CD4-positive, alpha-beta T cell (primary cell): ENCODE measurements at regions not wholly inside any gene's neighbourhood (a gene's known extent, or its start where the extent isn't known, plus 50 kb on each side); places are given as distances from the start of the nearest gene placed in this dataset.

Experiments
- ATAC-seq: fragments of 200-7000 bp; cut with Tn5 transposase; one replicate; pipeline ENCODE4 v1.10.0; 2022; ENCODE audit warnings: mild to moderate bottlenecking; ENCODE audit not compliant: poor library complexity
- CTCF ChIA-PET: fragments of 350-600 bp; sonication (Branson Sonifier 250); formaldehyde crosslinking; loops from one replicate; lab custom pipeline; 2021; ENCODE audit warnings: antibody characterized with exemption, inconsistent platforms; lab: Charles Lee
- POLR2A ChIA-PET: fragments of 350-600 bp; sonication (Branson Sonifier 250); formaldehyde crosslinking; loops from one replicate; lab custom pipeline; 2021; ENCODE audit warnings: antibody characterized with exemption, inconsistent platforms; lab: Charles Lee
- DNase-seq, 14 experiments: peaks; one replicate each; pipeline ENCODE4 v3.0.0-alpha.2; 2013 to 2020; ENCODE audit warnings: mixed read lengths in 2 of 14
- H3K27ac ChIP-seq, 2 donors: one replicate each; pipeline versions ENCODE4 v1.5.1 to v1.7.0; 2013; ENCODE audit warnings: low read length in 2 of 2, low read depth in 1 of 2, mild to moderate bottlenecking in 1 of 2
- H3K27me3 ChIP-seq, 2 experiments: 1 replicate in 1 of 2; 2 replicates in 1 of 2; pipeline versions ENCODE4 v1.6.1 to v1.7.0; 2013; ENCODE audit warnings: low read length in 2 of 2, control low read depth in 1 of 2, mild to moderate bottlenecking in 1 of 2, moderate library complexity in 1 of 2; ENCODE audit not compliant: insufficient read depth in 2 of 2, control insufficient read depth in 1 of 2
- H3K36me3 ChIP-seq: one replicate; pipeline ENCODE4 v1.6.1; 2013; ENCODE audit warnings: low read length, control low read depth; ENCODE audit not compliant: insufficient read depth
- H3K4me1 ChIP-seq: one replicate; pipeline ENCODE4 v1.6.1; 2013; ENCODE audit warnings: low read length, control low read depth; ENCODE audit not compliant: insufficient read depth
- H3K4me3 ChIP-seq: one replicate; pipeline ENCODE4 v1.5.1; 2013; ENCODE audit warnings: mild to moderate bottlenecking, low read length, moderate library complexity
- H3K9me3 ChIP-seq, 2 experiments: 1 replicate in 1 of 2; 2 replicates in 1 of 2; pipeline versions ENCODE4 v1.6.1 to v1.7.0; 2013; ENCODE audit warnings: low read length in 2 of 2, mild to moderate bottlenecking in 2 of 2, control low read depth in 1 of 2, moderate library complexity in 1 of 2; ENCODE audit not compliant: control insufficient read depth in 1 of 2, insufficient read depth in 1 of 2
- H3K27ac Mint-ChIP-seq: one replicate; pipeline ENCODE4 v1.8.0; 2020; ENCODE audit warnings: mixed read lengths
- H3K27me3 Mint-ChIP-seq: one replicate; pipeline ENCODE4 v1.8.0; 2021; ENCODE audit warnings: mixed read lengths
- H3K36me3 Mint-ChIP-seq: one replicate; pipeline ENCODE4 v1.8.0; 2021; ENCODE audit warnings: low read depth, mixed read lengths
- H3K4me1 Mint-ChIP-seq: one replicate; pipeline ENCODE4 v1.8.0; 2021; ENCODE audit warnings: low read depth, mixed read lengths
- H3K4me3 Mint-ChIP-seq: one replicate; pipeline ENCODE4 v1.8.0; 2020; ENCODE audit warnings: mild to moderate bottlenecking, mixed read lengths
- H3K9me3 Mint-ChIP-seq: one replicate; pipeline ENCODE4 v1.8.0; 2020; ENCODE audit warnings: mixed read lengths
- intact Hi-C, 2 experiments: fragments of 100-400 bp; cut with DNase I in 1 of 2; cut with micrococcal nuclease in 1 of 2; formaldehyde crosslinking; loops; one replicate each; pipeline versions ENCODE4 v1.15.1 to v1.9.0; 2023 to 2025; cut with DNase I, micrococcal nuclease
- TF ChIP-seq, protein P1 (sequence below): fragments of 200-600 bp; IDR thresholded peaks from one replicate; pipeline ENCODE4 v1.8.0; 2022; ENCODE audit warnings: antibody characterized with exemption, mild to moderate bottlenecking

GRCh38 chr3:69435274-69436265 is 49.7 kb upstream of the FRMD4B start:
- ATAC-seq, result no peak
- intact Hi-C loops, result no loop called here
- no peaks in the 10 kb centered on the region for H3K9me3 ChIP-seq
- ChIA-PET POLR2A (no interaction called here), CTCF (no interaction called here)
- Mint-ChIP-seq H3K27me3 (peaks cover 5% of the 10 kb centered on the region), H3K4me3 (no peak overlapping the region), H3K36me3 (no peaks in the 10 kb centered on the region), H3K9me3 (no peaks in the 10 kb centered on the region), H3K27ac (no peak overlapping the region), H3K4me1 (peaks cover 3% of the 10 kb centered on the region)
- no peaks in the 10 kb centered on the region for H3K27me3 ChIP-seq
- TF ChIP-seq, protein P1, sequence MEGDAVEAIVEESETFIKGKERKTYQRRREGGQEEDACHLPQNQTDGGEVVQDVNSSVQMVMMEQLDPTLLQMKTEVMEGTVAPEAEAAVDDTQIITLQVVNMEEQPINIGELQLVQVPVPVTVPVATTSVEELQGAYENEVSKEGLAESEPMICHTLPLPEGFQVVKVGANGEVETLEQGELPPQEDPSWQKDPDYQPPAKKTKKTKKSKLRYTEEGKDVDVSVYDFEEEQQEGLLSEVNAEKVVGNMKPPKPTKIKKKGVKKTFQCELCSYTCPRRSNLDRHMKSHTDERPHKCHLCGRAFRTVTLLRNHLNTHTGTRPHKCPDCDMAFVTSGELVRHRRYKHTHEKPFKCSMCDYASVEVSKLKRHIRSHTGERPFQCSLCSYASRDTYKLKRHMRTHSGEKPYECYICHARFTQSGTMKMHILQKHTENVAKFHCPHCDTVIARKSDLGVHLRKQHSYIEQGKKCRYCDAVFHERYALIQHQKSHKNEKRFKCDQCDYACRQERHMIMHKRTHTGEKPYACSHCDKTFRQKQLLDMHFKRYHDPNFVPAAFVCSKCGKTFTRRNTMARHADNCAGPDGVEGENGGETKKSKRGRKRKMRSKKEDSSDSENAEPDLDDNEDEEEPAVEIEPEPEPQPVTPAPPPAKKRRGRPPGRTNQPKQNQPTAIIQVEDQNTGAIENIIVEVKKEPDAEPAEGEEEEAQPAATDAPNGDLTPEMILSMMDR, result no peak
- H3K36me3 ChIP-seq, result no peaks in the 10 kb centered on the region
- H3K4me3 ChIP-seq, result no peak overlapping the region
- no peak for DNase-seq
- no peaks in the 10 kb centered on the region for H3K4me1 ChIP-seq
- H3K27ac ChIP-seq, result no peak overlapping the region
